A549 (cell line): ENCODE measurements at regions not wholly inside any gene's neighbourhood (a gene's known extent, or its start where the extent isn't known, plus 50 kb on each side); places are given as distances from the start of the nearest gene placed in this dataset.

Experiments used
- CEBPB ChIP-seq, 2 experiments: fragments of >200 bp in 1 of 2; sonication (Bioruptor Twin) in 1 of 2; formaldehyde crosslinking in 1 of 2; IDR thresholded peaks; 2 replicates each; pipeline ENCODE4 v1.6.1; 2012 to 2016
- CHD2 ChIP-seq: fragments of 150-350 bp; IDR thresholded peaks from 2 replicates; pipeline ENCODE4 v1.6.1; 2014; ENCODE audit warnings: low read length; ENCODE audit not compliant: partially characterized antibody
- EHMT2 ChIP-seq: fragments of 200-600 bp; sonication (generic); IDR thresholded peaks from 2 replicates; pipeline ENCODE4 v1.6.1; 2016; ENCODE audit warnings: antibody characterized with exemption, low read depth, mild to moderate bottlenecking, moderate library complexity
- TF ChIP-seq, protein P1 (sequence below): IDR thresholded peaks from 2 replicates; pipeline ENCODE4 v1.6.1; 2012
- TF ChIP-seq, protein P2 (sequence below): fragments of >200 bp; sonication (Bioruptor Twin); formaldehyde crosslinking; IDR thresholded peaks from 3 replicates; pipeline ENCODE4 v1.5.1; 2016

DNA sequence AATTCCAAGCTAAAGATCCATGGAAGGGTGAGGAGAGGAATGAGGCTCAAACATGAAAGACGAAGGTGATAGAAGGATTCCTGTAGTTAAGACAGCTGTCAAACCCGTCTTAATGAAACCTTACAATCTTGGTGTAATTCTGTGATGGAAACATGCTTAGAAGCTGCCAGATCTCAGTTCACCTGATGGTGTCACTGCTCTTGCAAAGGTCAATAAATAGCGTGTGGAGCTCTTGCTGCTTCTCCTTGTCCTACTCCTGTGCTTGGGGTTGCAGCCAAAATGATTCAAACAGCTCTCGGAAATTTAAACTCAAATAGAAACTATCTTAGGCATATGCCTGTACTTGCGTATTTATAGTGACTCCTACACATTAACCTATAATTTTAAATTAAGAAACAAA lies 1705.0 kb downstream of the OLFM4 start:
- TF ChIP-seq CEBPB (IDR thresholded peaks at IDR 0.05) (no peak), CHD2 (no peak), EHMT2 (no peak)
- TF ChIP-seq, protein P1, sequence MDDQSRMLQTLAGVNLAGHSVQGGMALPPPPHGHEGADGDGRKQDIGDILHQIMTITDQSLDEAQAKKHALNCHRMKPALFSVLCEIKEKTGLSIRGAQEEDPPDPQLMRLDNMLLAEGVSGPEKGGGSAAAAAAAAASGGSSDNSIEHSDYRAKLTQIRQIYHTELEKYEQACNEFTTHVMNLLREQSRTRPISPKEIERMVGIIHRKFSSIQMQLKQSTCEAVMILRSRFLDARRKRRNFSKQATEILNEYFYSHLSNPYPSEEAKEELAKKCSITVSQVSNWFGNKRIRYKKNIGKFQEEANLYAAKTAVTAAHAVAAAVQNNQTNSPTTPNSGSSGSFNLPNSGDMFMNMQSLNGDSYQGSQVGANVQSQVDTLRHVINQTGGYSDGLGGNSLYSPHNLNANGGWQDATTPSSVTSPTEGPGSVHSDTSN = no peak
- TF ChIP-seq, protein P2, sequence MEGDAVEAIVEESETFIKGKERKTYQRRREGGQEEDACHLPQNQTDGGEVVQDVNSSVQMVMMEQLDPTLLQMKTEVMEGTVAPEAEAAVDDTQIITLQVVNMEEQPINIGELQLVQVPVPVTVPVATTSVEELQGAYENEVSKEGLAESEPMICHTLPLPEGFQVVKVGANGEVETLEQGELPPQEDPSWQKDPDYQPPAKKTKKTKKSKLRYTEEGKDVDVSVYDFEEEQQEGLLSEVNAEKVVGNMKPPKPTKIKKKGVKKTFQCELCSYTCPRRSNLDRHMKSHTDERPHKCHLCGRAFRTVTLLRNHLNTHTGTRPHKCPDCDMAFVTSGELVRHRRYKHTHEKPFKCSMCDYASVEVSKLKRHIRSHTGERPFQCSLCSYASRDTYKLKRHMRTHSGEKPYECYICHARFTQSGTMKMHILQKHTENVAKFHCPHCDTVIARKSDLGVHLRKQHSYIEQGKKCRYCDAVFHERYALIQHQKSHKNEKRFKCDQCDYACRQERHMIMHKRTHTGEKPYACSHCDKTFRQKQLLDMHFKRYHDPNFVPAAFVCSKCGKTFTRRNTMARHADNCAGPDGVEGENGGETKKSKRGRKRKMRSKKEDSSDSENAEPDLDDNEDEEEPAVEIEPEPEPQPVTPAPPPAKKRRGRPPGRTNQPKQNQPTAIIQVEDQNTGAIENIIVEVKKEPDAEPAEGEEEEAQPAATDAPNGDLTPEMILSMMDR = no peak
